SK-N-SH (cell line): ENCODE measurements at regions not wholly inside any gene's neighbourhood (a gene's known extent, or its start where the extent isn't known, plus 50 kb on each side); places are given as distances from the start of the nearest gene placed in this dataset.

Experiments used
- CTCF ChIA-PET: fragments of 300-600, 350-600 bp; formaldehyde crosslinking; extraction: SDS; loops from one replicate; lab custom pipeline; 2021; lab: Yijun Ruan, JAX
- POLR2A ChIA-PET: fragments of 350-600 bp; sonication (Branson Sonifier 250); formaldehyde crosslinking; extraction: SDS; loops from one replicate; lab custom pipeline; 2020; ENCODE audit warnings: antibody characterized with exemption, inconsistent platforms; lab: Yijun Ruan, JAX
- DNase-seq: peaks from one replicate; pipeline ENCODE4 v3.0.0; 2012
- H2AFZ ChIP-seq: fragments of 200-600 bp; sonication (generic); 2 replicates; pipeline ENCODE4 v1.8.1; 2016; ENCODE audit warnings: antibody characterized with exemption, mild to moderate bottlenecking, low read depth
- H3F3A ChIP-seq: fragments of 200-600 bp; sonication (generic); replicated peaks from 2 replicates; pipeline ENCODE3; 2016; ENCODE audit warnings: antibody characterized with exemption, mild to moderate bottlenecking; ENCODE audit not compliant: insufficient read depth
- H3K27ac ChIP-seq, 2 experiments: fragments of 200-500 bp in 1 of 2; fragments of 200-600 bp in 1 of 2; sonication (Bioruptor generic) in 1 of 2; sonication (generic), shearing (Covaris generic) in 1 of 2; 2 replicates each; pipeline versions ENCODE4 v1.5.1 to v1.6.1; 2014 to 2016; ENCODE audit warnings: low read depth in 2 of 2, inconsistent platforms in 1 of 2, low read length in 1 of 2, mild to moderate bottlenecking in 1 of 2, mixed read lengths in 1 of 2
- H3K27me3 ChIP-seq: fragments of 200-600 bp; sonication (generic), shearing (Covaris generic); 2 replicates; pipeline ENCODE4 v1.6.1; 2016; ENCODE audit warnings: mixed run types; ENCODE audit not compliant: insufficient read depth
- H3K36me3 ChIP-seq, 2 experiments: fragments of 200-500 bp in 1 of 2; fragments of 200-600 bp in 1 of 2; sonication (Bioruptor generic) in 1 of 2; sonication (generic) in 1 of 2; replicated peaks in 1 of 2; 2 replicates each; pipeline versions ENCODE3 to v1.5.1; 2014 to 2016; ENCODE audit warnings: low read length in 1 of 2, mild to moderate bottlenecking in 1 of 2; ENCODE audit not compliant: insufficient read depth in 2 of 2, control insufficient read depth in 1 of 2
- H3K4me1 ChIP-seq, 2 experiments: fragments of 200-500 bp in 1 of 2; fragments of 200-600 bp in 1 of 2; sonication (Bioruptor generic) in 1 of 2; sonication (generic), shearing (Covaris generic) in 1 of 2; 2 replicates each; pipeline versions ENCODE4 v1.5.1 to v1.6.1; 2014 to 2016; ENCODE audit warnings: low read depth in 1 of 2, low read length in 1 of 2, mixed run types in 1 of 2; ENCODE audit not compliant: insufficient read depth in 2 of 2, control insufficient read depth in 1 of 2
- H3K4me2 ChIP-seq: fragments of 200-600 bp; sonication (generic), shearing (Covaris generic); 2 replicates; pipeline ENCODE4 v1.6.1; 2017; ENCODE audit warnings: mixed run types
- H3K4me3 ChIP-seq, 2 experiments: fragments of 200-500 bp in 1 of 2; fragments of 200-600 bp in 1 of 2; sonication (Bioruptor generic) in 1 of 2; sonication (generic), shearing (Covaris generic) in 1 of 2; 2 replicates each; pipeline versions ENCODE4 v1.5.1 to v1.8.1; 2014 to 2016; ENCODE audit warnings: low read depth in 2 of 2, inconsistent platforms in 1 of 2, low read length in 1 of 2, mild to moderate bottlenecking in 1 of 2, mixed read lengths in 1 of 2, moderate library complexity in 1 of 2
- H3K79me2 ChIP-seq: fragments of 200-600 bp; sonication (generic); 2 replicates; pipeline ENCODE4 v1.8.1; 2017; ENCODE audit warnings: mild to moderate bottlenecking; ENCODE audit not compliant: insufficient read depth
- H3K9ac ChIP-seq: fragments of 200-600 bp; sonication (generic); 2 replicates; pipeline ENCODE4 v1.6.1; 2017; ENCODE audit warnings: mixed run types
- H3K9me2 ChIP-seq: fragments of 200-600 bp; sonication (generic); 2 replicates; pipeline ENCODE4 v1.6.1; 2017; ENCODE audit warnings: mixed run types
- H3K9me3 ChIP-seq: fragments of 200-600 bp; sonication (generic); 2 replicates; pipeline ENCODE4 v1.6.1; 2017; ENCODE audit warnings: mixed run types, mild to moderate bottlenecking, moderate library complexity
- H4K20me1 ChIP-seq: fragments of 200-600 bp; sonication (generic); 2 replicates; pipeline ENCODE4 v1.6.1; 2017; ENCODE audit warnings: mild to moderate bottlenecking, mixed run types; ENCODE audit not compliant: insufficient read depth
- CHD2 ChIP-seq: fragments of 150-350 bp; IDR thresholded peaks from 2 replicates; pipeline ENCODE4 v1.6.1; 2018; ENCODE audit warnings: low read length; ENCODE audit not compliant: partially characterized antibody
- CTCF ChIP-seq: fragments of 200-600 bp; sonication (generic); IDR thresholded peaks from 2 replicates; pipeline ENCODE4 v1.6.1; 2017; ENCODE audit warnings: antibody characterized with exemption, mild to moderate bottlenecking, moderate library complexity
- ELF1 ChIP-seq: IDR thresholded peaks from 2 replicates; pipeline ENCODE4 v1.4.0; 2012
- FOXM1 ChIP-seq: IDR thresholded peaks from 2 replicates; pipeline ENCODE4 v1.4.0; 2012; ENCODE audit warnings: low read depth, mild to moderate bottlenecking
- GABPA ChIP-seq: IDR thresholded peaks from 2 replicates; pipeline ENCODE4 v1.4.0; 2012; ENCODE audit warnings: low read depth, mild to moderate bottlenecking
- JUND ChIP-seq: IDR thresholded peaks from 2 replicates; pipeline ENCODE4 v1.4.0; 2012
- MEF2A ChIP-seq: IDR thresholded peaks from 2 replicates; pipeline ENCODE4 v1.4.0; 2012; ENCODE audit warnings: low read depth, borderline replicate concordance
- MXI1 ChIP-seq: IDR thresholded peaks from 2 replicates; pipeline ENCODE4 v1.6.1; 2012; ENCODE audit warnings: mild to moderate bottlenecking, low read depth, low read length, improper control_type of control experiment
- NFIC ChIP-seq: IDR thresholded peaks from 2 replicates; pipeline ENCODE4 v1.4.0; 2012; ENCODE audit warnings: borderline replicate concordance
- RCOR1 ChIP-seq: fragments of 150-350 bp; IDR thresholded peaks from 2 replicates; pipeline ENCODE4 v1.6.1; 2017; ENCODE audit warnings: antibody characterized with exemption, low read length
- RFX5 ChIP-seq: IDR thresholded peaks from 2 replicates; pipeline ENCODE4 v1.6.1; 2012; ENCODE audit warnings: mild to moderate bottlenecking, improper control_type of control experiment, low read length
- SIN3A ChIP-seq: IDR thresholded peaks from 2 replicates; pipeline ENCODE4 v1.6.1; 2012; ENCODE audit warnings: low read depth, mild to moderate bottlenecking, low read length, moderate library complexity, borderline replicate concordance
- TAF1 ChIP-seq: IDR thresholded peaks from 2 replicates; pipeline ENCODE4 v1.6.1; 2012; ENCODE audit warnings: low read depth, mild to moderate bottlenecking, low read length, moderate library complexity, borderline replicate concordance
- USF2 ChIP-seq: fragments of 150-350 bp; IDR thresholded peaks from 2 replicates; pipeline ENCODE4 v1.6.1; 2017; ENCODE audit warnings: antibody characterized with exemption, low read length, low read depth, borderline replicate concordance
- YY1 ChIP-seq: IDR thresholded peaks from 2 replicates; pipeline ENCODE4 v1.4.0; 2012; ENCODE audit warnings: low read depth, mild to moderate bottlenecking
- WGBS: methylation state at CpG from one replicate; pipeline ENCODE4 v1.1.6; 2017; ENCODE audit warnings: low lambda C conversion rate; 5-methylcytosine and 5-hydroxymethylcytosine counted together

- POLR2A ChIA-PET: no interaction called here
- Histone ChIP-seq H3K4me3 (no peak overlapping the region), H3K36me3 (no peaks in the 10 kb centered on the region), H3K4me1 (no peaks in the 10 kb centered on the region), H3K9ac (no peak overlapping the region), H3K9me3 (no peaks in the 10 kb centered on the region), H3K27ac (no peak overlapping the region), H4K20me1 (no peaks in the 10 kb centered on the region), H3K4me2 (no peak overlapping the region), H3F3A (no peaks in the 10 kb centered on the region), H3K79me2 (no peaks in the 10 kb centered on the region), H2AFZ (no peak overlapping the region), H3K27me3 (peaks cover 3% of the 10 kb centered on the region; the same call in 1 of the 2 replicates), H3K9me2 (no peaks in the 10 kb centered on the region)
- WGBS: 67% methylated on average over 1 of the region's 1 CpG
- DNase-seq: no peak
- TF ChIP-seq FOXM1: no peak
- TF ChIP-seq GABPA: no peak
- TF ChIP-seq TAF1: no peak
- TF ChIP-seq MXI1: no peak
- TF ChIP-seq YY1: no peak
- TF ChIP-seq CHD2: no peak
- TF ChIP-seq SIN3A: no peak
- no peak for TF ChIP-seq CTCF
- TF ChIP-seq ELF1: no peak
- TF ChIP-seq MEF2A: no peak
- no peak for TF ChIP-seq NFIC
- TF ChIP-seq JUND: no peak
- CTCF ChIA-PET: interaction anchor here (0.9 kb wide), 1 partner anchor 72 kb away, joined by 3 read pairs; no protein-coding TSS in a partner anchor
Measured at GRCh38 chr11:11105361-11105760, 247.5 kb upstream of the ZBED5 start.

GRCh38 chr11:11095831-11096723, 238.2 kb upstream of the ZBED5 start:
- ChIA-PET CTCF (no interaction called here), POLR2A (no interaction called here)
- no peaks in the 10 kb centered on the region for H3K4me1 ChIP-seq
- H2AFZ ChIP-seq: no peak overlapping the region
- no peaks in the 10 kb centered on the region for H3K79me2 ChIP-seq
- no peaks in the 10 kb centered on the region for H3F3A ChIP-seq
- no peak overlapping the region for H3K27ac ChIP-seq
- no peaks in the 10 kb centered on the region for H4K20me1 ChIP-seq
- H3K27me3 ChIP-seq: no peaks in the 10 kb centered on the region
- H3K36me3 ChIP-seq: no peaks in the 10 kb centered on the region
- H3K4me3 ChIP-seq: no peak overlapping the region
- H3K4me2 ChIP-seq: no peak overlapping the region
- no peak overlapping the region for H3K9ac ChIP-seq
- no peak for DNase-seq
- H3K9me2 ChIP-seq: no peaks in the 10 kb centered on the region
- 14% methylated on average over 3 of the region's 3 CpGs for WGBS
- H3K9me3 ChIP-seq: no peaks in the 10 kb centered on the region
- TF ChIP-seq RFX5 (no peak), USF2 (no peak), ELF1 (no peak), RCOR1 (no peak), CTCF (no peak)
